ENCODE measurements at regions not wholly inside any gene's neighbourhood (a gene's known extent, or its start where the extent isn't known, plus 50 kb on each side); places are given as distances from the start of the nearest gene placed in this dataset.

DNA sequence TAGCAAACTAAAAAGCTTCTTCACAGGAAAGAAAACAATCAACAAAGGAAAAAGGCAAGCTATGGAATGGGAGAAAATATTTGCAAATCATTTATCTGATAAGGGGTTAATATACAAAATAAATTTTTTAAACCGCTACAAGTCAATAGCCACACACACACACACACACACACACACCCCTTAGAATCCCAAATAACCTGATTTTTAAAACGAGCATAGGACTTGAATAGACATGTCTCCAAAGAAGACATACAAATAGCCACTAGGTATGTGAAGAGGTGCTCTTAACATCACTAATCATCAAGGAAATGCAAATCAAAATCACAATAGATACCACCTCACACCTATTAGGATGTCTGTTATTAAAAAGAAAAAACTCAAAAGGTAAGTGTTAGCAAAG is 187.7 kb downstream of the TRIM27 start:
- DNase-seq (ENCODE audit: low spot score), result no peak

DNA sequence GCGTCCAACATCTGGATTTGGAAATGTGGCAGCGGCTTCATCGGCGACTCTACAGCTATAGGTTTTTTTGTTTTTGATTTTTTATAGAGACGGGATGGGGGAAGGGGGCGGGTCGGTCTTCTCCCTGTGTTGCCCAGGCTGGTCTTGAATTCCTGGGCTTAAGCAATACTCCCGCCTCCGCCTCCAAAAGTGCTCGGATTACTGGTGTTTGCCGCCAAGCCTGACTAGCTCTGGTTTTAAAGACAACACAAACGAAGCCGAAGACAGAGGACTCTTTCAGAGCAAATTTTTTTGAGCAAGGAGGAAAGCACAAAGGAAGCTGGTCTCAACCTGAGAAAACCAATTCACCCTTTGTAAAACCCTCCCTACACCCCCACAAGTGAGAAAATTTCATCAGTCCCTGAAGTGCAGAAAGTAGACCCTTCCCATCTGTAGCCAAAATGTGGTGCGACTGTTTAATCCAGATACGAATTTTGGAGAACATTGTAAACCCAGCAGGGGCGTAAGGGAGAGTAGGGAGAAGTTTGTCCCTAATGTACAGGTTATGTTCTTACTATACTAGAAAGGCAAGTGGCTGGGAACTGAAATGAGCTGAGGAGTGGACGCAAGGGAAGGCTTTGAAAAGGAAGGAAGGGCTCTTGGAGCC is 185.9 kb downstream of the TRIM27 start:
- no peak for DNase-seq (ENCODE audit: low spot score)

DNA sequence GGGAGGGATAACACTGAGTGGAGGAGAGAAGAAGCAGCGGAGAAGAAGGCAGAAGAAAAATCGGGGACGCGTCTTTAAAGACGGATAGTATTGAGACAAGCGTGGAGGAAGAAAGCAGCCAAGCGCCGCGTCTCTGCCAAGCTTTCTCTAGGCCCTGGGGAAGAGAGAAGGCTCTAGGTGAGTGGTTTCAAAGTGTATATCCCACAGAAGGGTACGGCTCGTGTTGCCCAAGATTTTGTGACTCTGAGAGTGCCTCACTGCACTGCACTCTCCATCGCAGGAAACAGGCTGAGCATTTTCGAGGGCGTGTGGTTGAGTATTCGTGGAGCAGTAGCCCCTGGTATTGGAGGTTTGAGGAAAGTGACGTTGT is 185.4 kb downstream of the TRIM27 start:
- DNase-seq (ENCODE audit: low spot score), result no peak

DNA sequence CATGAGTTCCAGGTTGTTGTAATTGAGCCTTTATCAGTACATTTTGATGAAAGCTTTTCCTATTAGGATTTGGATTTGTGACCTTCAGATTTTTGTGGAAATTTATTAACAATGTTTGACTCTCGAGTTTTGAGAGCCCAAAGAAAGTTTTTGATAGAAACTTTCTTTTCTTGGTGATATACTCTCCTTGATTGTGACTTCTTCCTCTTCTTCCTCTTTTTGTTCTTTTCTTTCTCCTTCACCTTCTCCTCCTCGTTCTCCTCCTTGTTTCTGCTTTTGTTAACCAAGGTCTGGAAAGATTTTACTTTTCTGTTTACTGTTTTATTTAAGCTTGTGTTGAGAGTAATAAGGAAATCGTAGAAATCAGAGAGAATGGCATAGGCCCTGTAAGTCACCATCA is 182.4 kb downstream of the TRIM27 start:
- no peak for DNase-seq (ENCODE audit: low spot score)

DNA sequence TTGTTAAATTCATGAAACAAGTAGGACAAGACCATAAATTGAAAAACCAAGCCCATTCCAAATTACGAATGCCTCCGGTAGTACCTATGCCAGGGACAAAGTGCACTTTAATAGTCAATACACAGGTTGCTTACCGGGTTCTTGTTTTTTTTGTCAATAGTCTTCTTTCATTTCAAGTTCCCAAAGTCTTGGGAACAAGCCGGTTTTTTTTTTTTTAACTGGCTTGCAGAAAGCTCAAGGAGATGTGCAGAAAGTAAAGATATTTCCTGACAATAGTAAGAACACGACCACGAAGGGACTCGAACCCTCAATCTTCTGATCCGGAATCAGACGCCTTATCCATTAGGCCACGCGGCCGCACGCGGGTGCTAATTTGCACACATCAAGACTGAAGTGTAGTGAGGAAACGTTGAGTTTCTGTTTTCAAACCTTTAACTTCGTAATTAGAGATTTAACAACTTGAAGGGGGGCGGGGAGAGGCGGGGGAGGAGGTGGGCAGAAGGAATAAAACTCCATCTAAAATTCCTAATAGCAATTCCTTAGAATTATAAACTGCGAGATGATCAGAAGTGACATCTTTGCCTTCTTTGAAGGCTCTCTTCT is 181.0 kb downstream of the TRIM27 start:
- no peak for DNase-seq (ENCODE audit: low spot score)

DNA sequence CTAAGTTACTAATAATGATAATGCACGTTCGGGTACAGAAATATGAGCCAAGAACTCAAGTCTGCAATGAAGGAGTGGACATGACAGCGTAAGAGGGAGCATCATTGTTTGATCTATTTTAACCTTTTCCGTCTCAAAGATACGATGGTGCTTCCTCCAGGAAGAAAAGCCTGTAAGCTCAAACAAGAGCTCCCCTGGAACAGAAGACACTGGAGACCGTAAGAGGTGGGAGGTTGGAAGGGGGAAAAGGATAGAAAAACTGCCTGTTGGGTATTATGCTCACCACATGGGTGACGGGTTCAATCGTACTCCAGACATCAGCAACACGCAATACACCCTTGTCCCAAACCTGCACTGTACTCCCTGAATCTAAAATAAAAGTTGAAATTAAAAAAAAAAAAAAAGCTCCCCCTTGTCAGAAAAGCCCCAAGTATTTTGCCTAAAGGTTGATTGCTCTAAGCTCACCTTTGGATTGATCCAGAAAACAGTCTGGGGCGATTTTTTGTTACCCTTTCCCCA is 180.5 kb downstream of the TRIM27 start:
- DNase-seq (ENCODE audit: low spot score), result no peak

DNA sequence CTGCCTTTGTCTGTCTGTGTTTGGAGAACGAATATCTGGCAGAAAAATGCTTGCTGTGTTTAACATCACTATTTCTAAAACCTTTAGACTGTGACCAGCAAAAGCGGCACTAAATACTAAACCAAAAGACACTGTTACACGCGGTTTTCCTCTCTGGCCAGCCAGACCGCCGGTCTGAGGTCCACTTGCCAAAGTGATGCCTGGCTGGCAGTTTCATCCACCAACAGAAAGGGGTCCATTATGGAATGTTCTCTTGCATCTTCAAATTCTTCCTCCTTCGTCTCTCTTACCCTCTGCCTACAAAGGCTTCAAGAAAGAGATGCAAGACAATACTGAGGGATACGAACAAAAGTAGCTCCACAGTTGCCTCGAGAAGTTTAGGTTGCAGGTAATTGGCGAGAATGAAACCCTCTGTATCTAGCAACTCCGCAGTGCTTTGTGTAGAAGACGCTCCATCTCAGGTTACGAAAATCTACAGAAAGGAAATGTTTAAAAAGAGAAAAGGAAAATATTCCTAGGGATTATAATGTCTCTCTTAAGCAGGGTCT is 176.6 kb downstream of the TRIM27 start:
- no peak for DNase-seq (ENCODE audit: low spot score)

DNA sequence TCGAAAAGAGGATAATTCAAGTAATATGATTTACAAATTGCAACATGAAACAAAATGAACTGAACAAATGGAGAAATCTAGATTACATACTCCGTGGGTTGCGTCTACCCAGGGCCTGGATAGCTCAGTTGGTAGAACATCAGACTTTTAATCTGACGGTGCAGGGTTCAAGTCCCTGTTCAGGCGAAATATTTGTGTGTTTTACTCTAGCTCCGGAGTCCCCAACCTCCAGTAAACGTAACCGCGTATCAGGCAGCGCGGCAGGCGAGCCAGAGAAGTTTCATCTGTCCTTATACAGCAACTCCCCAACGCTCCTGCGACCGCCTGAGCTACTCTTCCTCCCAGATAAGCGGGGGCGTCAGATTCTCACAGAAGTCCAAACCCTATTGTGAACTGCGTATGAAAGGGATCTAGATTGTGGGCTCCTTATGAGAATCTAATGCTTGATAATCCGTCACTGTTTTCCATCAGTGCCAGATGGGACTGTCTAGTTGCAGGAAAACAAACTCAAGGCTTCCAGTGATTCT is 176.1 kb downstream of the TRIM27 start:
- no peak for DNase-seq (ENCODE audit: low spot score)

DNA sequence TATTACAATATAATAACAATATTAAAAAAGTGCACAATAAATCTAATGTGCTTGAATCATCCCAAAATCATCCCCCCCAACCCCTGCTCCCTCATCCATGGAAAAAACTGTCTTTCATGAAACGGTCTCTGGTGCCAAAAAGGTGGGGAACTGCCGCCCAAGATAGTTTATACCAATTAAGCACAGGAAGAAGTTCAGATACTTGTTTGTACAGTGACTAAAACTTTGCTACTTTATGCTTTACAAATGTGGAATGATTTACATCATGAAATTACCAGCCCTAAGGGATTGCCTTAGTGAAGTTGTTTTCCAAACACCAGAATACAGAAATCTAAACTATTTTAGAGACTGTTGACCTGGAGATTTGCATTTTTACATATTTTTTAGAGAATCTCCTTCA is 175.6 kb downstream of the TRIM27 start:
- no peak for DNase-seq (ENCODE audit: low spot score)

DNA sequence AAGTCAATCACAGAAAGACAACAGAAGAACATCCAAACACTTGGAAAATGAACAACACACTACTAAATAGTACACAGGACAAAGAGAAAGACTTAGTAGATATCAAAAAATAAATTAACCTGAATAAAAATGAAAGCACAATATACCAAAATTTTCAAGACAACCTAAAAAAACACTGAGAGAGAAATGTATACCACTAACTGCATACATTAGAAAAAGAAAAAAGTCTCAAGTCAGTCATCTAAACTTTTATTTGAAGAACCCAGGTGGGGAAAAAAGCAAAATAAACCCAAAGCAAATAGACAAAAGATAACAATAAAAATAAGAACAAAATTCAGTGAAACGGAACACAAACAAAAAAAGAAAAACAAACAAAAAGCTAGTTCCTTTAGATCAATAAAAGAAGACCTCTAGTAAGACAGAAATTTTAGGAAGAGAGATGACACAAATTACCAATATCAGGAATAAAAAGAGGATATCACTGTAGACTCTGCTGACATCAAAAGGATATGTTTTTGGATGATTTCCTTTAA is 172.8 kb downstream of the TRIM27 start:
- no peak for DNase-seq (ENCODE audit: low spot score)

DNA sequence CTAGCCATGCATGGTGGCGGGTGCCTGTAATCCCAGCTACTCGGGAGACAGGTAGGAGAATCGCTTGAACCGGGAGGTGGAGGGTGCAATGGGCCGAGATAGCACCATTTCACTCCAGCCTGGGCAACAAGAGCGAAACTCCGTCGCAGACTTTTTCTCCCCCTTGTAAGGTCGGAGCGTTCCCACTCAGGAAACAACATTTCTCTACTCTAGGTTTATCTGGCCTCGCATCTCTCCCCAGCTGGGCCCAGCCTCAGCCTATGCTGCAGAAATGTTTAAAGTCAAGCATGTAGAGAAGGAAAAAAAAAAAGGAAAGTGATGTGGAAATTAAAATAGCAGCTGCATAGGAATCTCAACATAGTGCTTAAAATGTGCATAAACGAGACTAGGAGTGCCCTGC is 172.3 kb downstream of the TRIM27 start:
- DNase-seq (ENCODE audit: low spot score), result no peak

DNA sequence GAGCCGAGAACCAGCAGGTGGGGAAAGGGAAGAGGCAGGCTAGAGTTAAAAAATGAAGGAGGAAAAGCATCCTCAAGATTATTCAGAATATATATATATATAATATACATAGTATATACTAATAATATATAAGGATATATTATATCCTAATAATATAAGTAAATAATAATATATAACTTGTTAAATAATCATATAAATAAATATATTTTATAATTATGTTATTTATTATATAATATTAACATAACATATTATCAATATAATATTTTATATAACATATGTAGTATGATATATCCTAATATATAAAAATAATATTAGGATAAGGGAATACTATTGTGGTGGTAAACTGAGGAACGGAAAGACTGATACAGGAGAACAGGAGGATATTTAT is 171.8 kb downstream of the TRIM27 start:
- no peak for DNase-seq (ENCODE audit: low spot score)

DNA sequence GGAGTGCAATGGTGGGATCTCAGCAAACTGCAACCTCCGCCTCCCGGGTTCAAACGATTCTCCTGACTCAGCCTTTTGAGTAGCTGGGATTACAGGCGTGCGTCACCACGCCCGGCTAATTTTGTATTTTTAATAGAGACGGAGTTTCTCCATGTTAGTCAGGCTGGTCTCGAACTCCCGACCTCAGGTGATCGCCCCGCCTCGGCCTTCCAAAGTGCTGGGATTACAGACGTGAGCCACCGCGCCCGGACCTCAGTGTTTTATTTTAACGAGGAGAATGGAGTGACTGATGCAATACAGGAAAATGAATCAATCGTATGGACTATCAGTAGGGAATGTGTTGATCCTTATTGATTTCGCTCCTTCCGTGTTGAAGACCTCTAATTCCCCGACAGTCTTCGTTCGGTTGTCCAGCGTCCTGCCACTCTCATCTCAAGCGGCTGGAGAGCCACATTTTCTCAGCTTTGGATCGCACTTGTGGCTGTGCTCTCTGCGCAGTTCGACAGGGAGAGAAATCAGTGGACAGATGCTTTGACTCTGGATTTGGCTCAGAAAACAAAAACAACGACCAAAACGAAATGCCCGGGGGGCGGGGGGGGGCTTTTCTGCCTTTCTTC is 166.2 kb downstream of the TRIM27 start:
- no peak for DNase-seq (ENCODE audit: low spot score)

DNA sequence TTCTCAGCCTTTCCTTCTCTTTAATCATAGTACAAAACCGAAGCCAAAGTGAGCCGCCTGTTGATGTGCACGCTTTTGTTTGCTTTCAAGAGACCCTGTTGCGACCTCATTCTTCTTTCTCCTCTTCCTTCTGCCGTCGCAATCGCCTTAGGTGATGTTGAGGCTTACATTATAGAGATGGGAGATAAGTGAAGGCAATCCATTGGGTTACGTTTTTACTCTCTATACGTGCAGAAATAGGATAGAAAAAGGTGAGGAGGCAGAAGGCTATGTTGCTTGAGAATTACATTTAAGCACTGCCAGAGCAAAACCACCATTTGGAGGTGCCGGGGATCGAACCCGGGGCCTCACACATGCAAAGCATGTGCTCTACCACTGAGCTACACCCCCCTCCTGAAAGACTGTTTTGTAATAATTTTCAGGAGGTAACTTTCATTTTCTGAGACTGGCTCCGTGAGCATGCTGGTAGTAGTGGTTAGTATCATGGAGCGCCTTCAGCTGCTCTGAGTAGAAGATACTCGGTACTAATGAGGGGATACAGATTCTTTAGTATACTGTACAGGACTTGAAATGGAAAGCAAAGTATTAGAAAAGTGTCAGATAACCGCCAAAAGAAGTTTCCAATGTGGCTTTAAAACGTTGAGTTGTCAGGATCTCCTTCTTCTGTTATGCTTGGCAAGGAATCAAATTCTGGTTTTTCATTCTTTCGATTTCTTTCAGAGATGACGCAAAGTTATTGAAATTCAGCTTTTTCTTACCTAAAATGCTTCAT is 165.6 kb downstream of the TRIM27 start:
- DNase-seq (ENCODE audit: low spot score), result no peak

DNA sequence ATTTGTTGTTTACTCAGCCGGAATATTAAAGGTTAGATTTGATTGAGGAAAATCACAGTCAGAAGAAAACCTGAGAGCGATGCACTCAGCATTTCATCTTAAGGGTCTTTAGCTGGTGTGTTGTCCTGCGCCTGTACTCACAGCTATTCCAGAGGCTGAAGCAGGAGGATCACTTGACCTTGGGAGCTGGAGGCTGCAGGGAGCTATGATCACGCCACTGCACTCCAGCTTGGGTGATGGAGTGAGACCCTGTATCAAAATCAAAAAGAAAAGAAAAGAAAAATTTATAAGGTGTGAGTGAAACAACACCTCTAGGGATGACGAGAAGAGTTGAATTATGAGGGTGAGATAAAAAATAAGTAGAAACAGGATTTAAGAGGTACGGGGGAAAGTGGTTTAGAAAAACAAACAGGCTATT is 165.0 kb downstream of the TRIM27 start:
- DNase-seq (ENCODE audit: low spot score), result no peak

DNA sequence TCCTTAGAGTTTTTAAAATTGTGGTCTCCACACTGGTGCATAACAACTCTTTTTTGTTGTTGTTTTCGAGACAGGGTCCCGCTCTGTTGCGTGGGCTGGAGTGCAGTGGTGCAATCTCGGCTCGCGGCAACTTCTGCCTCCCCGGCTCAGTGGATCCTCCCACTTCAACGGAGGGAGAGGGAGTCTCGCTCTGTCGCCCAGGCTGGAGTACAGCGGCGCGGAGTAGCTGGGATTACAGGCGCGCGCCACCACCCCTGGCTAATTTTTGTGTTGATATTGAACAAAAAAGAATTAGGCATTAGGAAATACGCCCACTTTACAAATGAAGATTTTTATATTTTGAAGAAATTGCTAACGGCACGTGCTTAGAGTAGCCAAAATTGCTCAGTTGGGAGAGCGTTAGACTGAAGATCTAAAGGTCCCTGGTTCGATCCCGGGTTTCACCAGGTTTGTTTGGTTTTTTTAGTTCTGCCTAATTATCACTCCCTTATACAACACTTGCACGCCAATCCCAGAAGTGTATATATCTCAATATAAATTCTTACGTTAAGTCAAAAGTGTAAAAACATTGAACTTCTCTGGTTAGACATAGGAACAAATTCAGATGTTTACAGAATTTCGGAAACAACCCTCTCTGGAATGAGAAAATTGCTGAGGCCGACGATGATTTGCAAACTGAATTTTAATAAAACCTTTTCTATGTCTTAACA is 159.6 kb downstream of the TRIM27 start:
- no peak for DNase-seq (ENCODE audit: low spot score)

DNA sequence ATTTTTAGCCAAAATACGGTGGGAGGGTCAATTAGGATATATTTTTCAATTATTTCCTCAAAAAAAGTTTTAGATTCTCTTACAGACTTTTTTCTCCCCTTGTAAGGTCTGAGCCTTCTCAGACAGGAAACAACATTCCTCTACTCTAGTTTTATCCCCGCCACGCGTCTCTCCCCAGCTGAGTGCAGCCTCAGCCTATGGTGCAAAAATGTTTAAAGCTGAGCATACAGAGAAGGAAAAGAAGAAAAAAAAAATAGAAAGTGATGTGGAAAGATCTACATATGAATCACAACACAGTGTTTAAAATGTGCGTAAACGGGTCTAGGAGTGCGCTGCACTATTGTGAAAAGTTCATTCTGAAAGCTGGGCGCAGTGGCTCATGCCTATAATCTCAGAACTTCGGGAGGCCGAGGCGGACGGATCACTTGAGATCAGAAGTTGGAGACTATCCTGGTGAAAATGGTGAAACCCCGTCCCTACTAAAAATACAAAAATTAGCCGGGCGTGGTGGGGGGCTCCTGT is 159.0 kb downstream of the TRIM27 start:
- no peak for DNase-seq (ENCODE audit: low spot score)

DNA sequence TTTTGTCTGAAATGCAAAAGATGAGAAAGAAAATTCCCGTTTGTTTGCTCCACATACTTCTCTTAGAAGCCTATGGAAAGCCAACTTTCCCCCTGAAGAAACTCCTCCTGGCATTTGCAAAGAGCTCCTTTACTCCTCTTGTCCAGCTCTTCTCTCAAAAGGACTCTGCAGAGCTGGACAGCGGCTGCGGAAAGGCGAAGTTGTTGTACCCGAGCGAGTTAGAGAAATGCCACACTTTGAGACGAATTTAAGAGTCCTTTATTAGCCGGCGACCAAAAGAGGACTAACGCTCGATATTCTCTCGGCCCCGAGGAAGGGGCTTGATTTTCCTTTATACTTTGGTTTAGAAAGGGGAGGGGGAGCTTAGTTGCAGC is 157.8 kb downstream of the TRIM27 start:
- no peak for DNase-seq (ENCODE audit: low spot score)

DNA sequence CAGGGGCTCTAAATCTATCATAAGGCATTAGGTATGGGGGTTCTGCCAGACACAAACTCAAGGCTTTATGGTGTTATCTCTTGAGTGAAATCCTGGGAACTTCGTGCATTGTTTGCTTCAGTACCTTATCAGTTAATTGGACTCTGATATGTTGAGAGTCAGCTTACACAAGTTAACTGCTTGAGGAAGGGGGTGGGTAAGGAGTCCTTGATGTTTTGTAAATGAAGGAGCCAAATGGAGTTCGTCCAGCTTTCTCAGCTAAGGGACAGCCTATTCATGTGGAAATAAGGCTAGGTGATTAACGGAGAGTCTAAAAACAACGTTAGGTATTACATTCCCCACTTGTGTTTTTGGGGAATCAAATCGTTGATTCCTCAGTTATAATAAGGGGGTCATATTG is 157.4 kb downstream of the TRIM27 start:
- DNase-seq (ENCODE audit: low spot score), result no peak

DNA sequence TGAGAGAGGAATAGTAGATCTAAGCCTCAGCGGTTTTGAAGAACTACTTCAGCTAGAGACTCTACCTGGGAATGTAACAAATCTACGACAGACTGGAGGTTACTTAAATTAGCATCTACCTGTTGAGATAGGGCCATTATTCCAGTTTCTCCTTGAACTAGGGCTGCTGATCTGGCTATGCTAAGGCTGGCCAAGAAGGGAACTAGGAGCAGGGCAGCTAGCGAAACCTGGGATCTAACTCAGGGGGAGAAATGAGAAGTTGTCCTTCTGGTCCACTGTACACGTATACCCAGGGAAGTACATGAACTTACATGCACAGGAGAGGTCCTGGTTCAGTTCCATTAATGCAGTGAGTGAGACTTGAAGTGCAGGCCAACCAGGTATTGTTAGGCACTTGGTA is 156.7 kb downstream of the TRIM27 start:
- no peak for DNase-seq (ENCODE audit: low spot score)

DNA sequence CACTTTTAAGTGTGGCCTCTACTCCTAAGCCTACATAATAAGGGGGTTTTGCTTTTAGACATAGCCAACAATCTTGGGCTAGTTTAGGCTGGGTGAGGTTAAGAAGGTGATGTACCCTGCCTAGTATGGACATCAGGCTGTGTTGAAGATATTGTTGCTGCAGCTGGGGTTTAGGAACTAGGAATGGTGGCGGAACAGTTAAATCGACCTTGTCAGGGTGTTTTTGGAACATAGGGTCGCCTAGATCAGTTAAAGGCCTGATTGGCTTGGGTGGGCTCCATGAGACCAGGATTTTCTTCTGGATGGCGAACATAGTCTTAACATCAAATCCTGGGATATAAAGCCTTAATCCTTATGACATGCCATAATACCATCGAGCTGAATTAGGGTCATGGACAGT is 156.1 kb downstream of the TRIM27 start:
- DNase-seq (ENCODE audit: low spot score), result no peak
